ENCODE measurements at regions not wholly inside any gene's neighbourhood (a gene's known extent, or its start where the extent isn't known, plus 50 kb on each side); places are given as distances from the start of the nearest gene placed in this dataset.

DNA sequence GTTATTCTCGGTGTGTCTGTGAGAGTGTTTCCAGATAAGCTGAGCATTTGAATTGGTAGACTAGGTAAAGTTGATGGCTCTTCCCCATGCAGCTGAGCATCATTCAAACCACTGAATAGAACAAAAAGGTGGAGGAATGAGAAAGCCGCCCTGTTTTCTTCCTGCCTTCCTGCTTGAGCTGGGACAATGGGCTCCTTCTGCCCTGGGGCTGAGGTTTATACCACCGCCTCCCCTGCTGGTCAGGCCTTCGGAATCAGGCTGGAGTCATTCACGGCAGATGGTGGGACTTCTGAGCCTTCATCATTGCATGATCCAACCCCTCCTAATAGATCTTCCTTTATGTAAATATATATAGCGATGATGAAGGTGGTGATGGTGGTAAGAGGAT, 124.9 kb downstream of the ANKRD60 start:
- no peak overlapping the region for H3K27ac ChIP-seq (replicated peaks)
- no peak for DNase-seq (ENCODE audit: low read depth in 1 of 2, low spot score in 1 of 2)

DNA sequence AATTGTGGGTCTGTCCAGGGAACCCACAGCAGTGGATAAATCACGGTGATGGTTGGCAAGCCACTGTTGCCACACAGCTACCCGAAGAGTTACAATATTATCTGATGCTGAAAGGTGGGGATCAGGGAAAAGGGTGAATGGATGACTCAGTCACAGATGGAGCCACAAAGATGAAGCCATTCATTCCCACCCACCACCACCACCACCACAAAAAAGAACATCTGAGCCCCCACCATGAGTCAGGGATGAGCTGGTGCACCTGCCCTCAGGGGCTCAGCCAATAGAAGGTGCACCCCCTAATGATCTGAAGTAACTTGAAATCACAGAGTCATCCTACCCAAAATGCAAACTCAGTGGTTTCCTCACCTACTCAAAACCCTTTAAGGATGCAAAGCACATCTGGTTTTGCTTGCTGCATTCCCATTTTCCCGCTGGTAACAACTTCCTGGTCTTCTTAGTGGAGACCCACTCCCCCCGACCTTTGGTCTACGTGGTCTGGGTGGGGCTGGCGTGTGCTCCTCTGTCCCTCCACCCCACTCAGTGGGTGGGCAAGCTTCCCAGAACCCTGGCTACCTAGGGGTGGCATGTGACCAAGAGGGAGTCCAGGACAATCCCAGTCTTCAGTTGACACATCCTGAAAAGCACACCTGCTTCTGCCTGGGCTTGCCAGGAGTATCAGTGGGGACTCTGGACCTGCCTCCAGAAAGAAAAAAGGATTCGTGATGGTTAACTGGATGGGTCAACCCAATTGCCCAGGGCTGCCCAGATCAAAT, 125.5 kb downstream of the ANKRD60 start:
- Histone ChIP-seq H3K4me3 (replicated peaks; ENCODE audit: insufficient read depth, low read length) (no peak overlapping the region), H3K27me3 (ENCODE audit: insufficient read depth, poor library complexity, severe bottlenecking) (no peaks in the 10 kb centered on the region), H3K27ac (replicated peaks) (no peak overlapping the region)
- DNase-seq (ENCODE audit: low read depth in 1 of 2, low spot score in 1 of 2) = no peak
- no peak for TF ChIP-seq SPI1 (IDR thresholded peaks at IDR 0.05; ENCODE audit: borderline replicate concordance, low read depth)
- no peak for TF ChIP-seq GABPA (IDR thresholded peaks at IDR 0.05; ENCODE audit: low read depth)
- TF ChIP-seq POLR2AphosphoS5 (IDR thresholded peaks at IDR 0.05; ENCODE audit: low read depth) = no peak
- TF ChIP-seq, protein P1, sequence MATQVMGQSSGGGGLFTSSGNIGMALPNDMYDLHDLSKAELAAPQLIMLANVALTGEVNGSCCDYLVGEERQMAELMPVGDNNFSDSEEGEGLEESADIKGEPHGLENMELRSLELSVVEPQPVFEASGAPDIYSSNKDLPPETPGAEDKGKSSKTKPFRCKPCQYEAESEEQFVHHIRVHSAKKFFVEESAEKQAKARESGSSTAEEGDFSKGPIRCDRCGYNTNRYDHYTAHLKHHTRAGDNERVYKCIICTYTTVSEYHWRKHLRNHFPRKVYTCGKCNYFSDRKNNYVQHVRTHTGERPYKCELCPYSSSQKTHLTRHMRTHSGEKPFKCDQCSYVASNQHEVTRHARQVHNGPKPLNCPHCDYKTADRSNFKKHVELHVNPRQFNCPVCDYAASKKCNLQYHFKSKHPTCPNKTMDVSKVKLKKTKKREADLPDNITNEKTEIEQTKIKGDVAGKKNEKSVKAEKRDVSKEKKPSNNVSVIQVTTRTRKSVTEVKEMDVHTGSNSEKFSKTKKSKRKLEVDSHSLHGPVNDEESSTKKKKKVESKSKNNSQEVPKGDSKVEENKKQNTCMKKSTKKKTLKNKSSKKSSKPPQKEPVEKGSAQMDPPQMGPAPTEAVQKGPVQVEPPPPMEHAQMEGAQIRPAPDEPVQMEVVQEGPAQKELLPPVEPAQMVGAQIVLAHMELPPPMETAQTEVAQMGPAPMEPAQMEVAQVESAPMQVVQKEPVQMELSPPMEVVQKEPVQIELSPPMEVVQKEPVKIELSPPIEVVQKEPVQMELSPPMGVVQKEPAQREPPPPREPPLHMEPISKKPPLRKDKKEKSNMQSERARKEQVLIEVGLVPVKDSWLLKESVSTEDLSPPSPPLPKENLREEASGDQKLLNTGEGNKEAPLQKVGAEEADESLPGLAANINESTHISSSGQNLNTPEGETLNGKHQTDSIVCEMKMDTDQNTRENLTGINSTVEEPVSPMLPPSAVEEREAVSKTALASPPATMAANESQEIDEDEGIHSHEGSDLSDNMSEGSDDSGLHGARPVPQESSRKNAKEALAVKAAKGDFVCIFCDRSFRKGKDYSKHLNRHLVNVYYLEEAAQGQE (IDR thresholded peaks at IDR 0.05; ENCODE audit: insufficient replicate concordance, low read depth) = no peak
- TF ChIP-seq, protein P2, sequence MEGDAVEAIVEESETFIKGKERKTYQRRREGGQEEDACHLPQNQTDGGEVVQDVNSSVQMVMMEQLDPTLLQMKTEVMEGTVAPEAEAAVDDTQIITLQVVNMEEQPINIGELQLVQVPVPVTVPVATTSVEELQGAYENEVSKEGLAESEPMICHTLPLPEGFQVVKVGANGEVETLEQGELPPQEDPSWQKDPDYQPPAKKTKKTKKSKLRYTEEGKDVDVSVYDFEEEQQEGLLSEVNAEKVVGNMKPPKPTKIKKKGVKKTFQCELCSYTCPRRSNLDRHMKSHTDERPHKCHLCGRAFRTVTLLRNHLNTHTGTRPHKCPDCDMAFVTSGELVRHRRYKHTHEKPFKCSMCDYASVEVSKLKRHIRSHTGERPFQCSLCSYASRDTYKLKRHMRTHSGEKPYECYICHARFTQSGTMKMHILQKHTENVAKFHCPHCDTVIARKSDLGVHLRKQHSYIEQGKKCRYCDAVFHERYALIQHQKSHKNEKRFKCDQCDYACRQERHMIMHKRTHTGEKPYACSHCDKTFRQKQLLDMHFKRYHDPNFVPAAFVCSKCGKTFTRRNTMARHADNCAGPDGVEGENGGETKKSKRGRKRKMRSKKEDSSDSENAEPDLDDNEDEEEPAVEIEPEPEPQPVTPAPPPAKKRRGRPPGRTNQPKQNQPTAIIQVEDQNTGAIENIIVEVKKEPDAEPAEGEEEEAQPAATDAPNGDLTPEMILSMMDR (IDR thresholded peaks at IDR 0.05; ENCODE audit: insufficient read depth, low read length) = no peak

More for the DNA sequence above, 124.9 kb downstream of the ANKRD60 start:
- TF ChIP-seq, protein P2 (IDR thresholded peaks at IDR 0.05; ENCODE audit: insufficient read depth, low read length) = no peak
- TF ChIP-seq POLR2AphosphoS5 (IDR thresholded peaks at IDR 0.05; ENCODE audit: low read depth) (no peak), GABPA (IDR thresholded peaks at IDR 0.05; ENCODE audit: low read depth) (no peak), SPI1 (IDR thresholded peaks at IDR 0.05; ENCODE audit: borderline replicate concordance, low read depth) (no peak)
- TF ChIP-seq, protein P1 (IDR thresholded peaks at IDR 0.05; ENCODE audit: insufficient replicate concordance, low read depth) = no peak
- Histone ChIP-seq H3K27me3 (ENCODE audit: insufficient read depth, poor library complexity, severe bottlenecking) (no peaks in the 10 kb centered on the region), H3K4me3 (replicated peaks; ENCODE audit: insufficient read depth, low read length) (no peak overlapping the region)

DNA sequence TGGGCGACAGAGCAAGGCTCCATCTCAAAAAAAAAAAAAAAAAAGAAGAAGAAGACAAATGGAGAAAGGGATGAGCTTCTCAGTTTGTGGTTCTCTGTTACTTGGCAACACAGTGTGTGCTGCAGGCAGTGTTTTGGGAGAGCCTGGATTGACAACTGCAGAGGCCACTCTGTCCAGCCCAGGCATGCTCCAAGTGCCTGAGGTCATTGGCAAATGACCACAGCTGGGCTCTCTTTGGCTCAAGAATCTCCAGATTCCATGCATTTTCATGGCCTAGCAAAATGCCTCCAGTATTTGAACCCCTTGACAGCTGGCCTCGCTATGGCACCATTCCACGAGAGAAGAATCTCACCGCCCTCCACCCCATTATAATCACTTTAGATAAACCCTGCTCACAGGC, 126.2 kb downstream of the ANKRD60 start:
- TF ChIP-seq POLR2AphosphoS5 (IDR thresholded peaks at IDR 0.05; ENCODE audit: low read depth) (no peak), GABPA (IDR thresholded peaks at IDR 0.05; ENCODE audit: low read depth) (no peak)
- TF ChIP-seq, protein P1 (IDR thresholded peaks at IDR 0.05; ENCODE audit: insufficient replicate concordance, low read depth) = no peak
- TF ChIP-seq, protein P2 (IDR thresholded peaks at IDR 0.05; ENCODE audit: insufficient read depth, low read length) = no peak
- Histone ChIP-seq H3K4me3 (replicated peaks; ENCODE audit: insufficient read depth, low read length) (no peak overlapping the region), H3K27ac (replicated peaks) (no peak overlapping the region), H3K27me3 (ENCODE audit: insufficient read depth, poor library complexity, severe bottlenecking) (no peaks in the 10 kb centered on the region)
- DNase-seq (ENCODE audit: low read depth in 1 of 2, low spot score in 1 of 2) = no peak
